HepG2 (cell line): ENCODE measurements at regions not wholly inside any gene's neighbourhood (a gene's known extent, or its start where the extent isn't known, plus 50 kb on each side); places are given as distances from the start of the nearest gene placed in this dataset.
A peak's percentile ranks its signal among the peaks of the same experiment; 100 is the strongest.

ENCODE experiments used
- ATF7 ChIP-seq, 2 experiments: fragments of 450-650 bp in 1 of 2; sonication (generic) in 1 of 2; formaldehyde crosslinking in 1 of 2; IDR thresholded peaks; 2 replicates each; pipeline versions ENCODE4 v1.4.0 to v1.6.1; 2016 to 2020; ENCODE audit warnings: antibody characterized with exemption in 1 of 2, mild to moderate bottlenecking in 1 of 2, missing genetic modification reagents in 1 of 2
- BHLHE40 ChIP-seq: IDR thresholded peaks from 2 replicates; pipeline ENCODE4 v1.6.1; 2011; ENCODE audit warnings: low read length, improper control_type of control experiment
- BRCA1 ChIP-seq: sonication (generic); formaldehyde crosslinking; IDR thresholded peaks from 2 replicates; pipeline ENCODE4 v1.4.0; 2020; ENCODE audit warnings: missing genetic modification reagents
- CENPT ChIP-seq: sonication (generic); formaldehyde crosslinking; IDR thresholded peaks from 2 replicates; pipeline ENCODE4 v1.8.0; 2022; ENCODE audit warnings: low read depth, mild to moderate bottlenecking, moderate library complexity, missing genetic modification reagents
- GATAD1 ChIP-seq: IDR thresholded peaks from 2 replicates; pipeline ENCODE4 v1.6.1; 2016; ENCODE audit warnings: missing genetic modification reagents, missing compliant biosample characterization
- MZF1 ChIP-seq: sonication (generic); formaldehyde crosslinking; IDR thresholded peaks from 2 replicates; pipeline ENCODE4 v1.8.1; 2023; ENCODE audit warnings: mild to moderate bottlenecking, missing genetic modification reagents, borderline replicate concordance
- ZFP90 ChIP-seq: sonication (generic); formaldehyde crosslinking; IDR thresholded peaks from 2 replicates; pipeline ENCODE4 v1.8.0; 2022; ENCODE audit warnings: missing genetic modification reagents, mild to moderate bottlenecking, inconsistent platforms, borderline replicate concordance
- ZNF44 ChIP-seq: sonication (generic); formaldehyde crosslinking; IDR thresholded peaks from 2 replicates; pipeline ENCODE4 v1.5.1; 2020; ENCODE audit warnings: mild to moderate bottlenecking, missing genetic modification reagents
- ZNF577 ChIP-seq: sonication (generic); formaldehyde crosslinking; IDR thresholded peaks from 2 replicates; pipeline ENCODE4 v1.4.0; 2020; ENCODE audit warnings: mild to moderate bottlenecking, low read depth, missing genetic modification reagents, borderline replicate concordance
- ZNF703 ChIP-seq: sonication (generic); formaldehyde crosslinking; IDR thresholded peaks from 2 replicates; pipeline ENCODE4 v1.5.1; 2020; ENCODE audit warnings: missing genetic modification reagents, mild to moderate bottlenecking, moderate library complexity, borderline replicate concordance
- ZNF724P ChIP-seq: sonication (generic); formaldehyde crosslinking; IDR thresholded peaks from 2 replicates; pipeline ENCODE4 v1.8.0; 2022; ENCODE audit warnings: missing genetic modification reagents, borderline replicate concordance
- ZNF747 ChIP-seq: sonication (generic); formaldehyde crosslinking; IDR thresholded peaks from 2 replicates; pipeline ENCODE4 v1.8.1; 2023; ENCODE audit warnings: missing genetic modification reagents, mild to moderate bottlenecking, borderline replicate concordance
- TF ChIP-seq, protein P1 (sequence below): sonication (generic); formaldehyde crosslinking; IDR thresholded peaks from 2 replicates; pipeline ENCODE4 v1.5.0; 2020; ENCODE audit warnings: missing genetic modification reagents
- TF ChIP-seq, protein P2 (sequence below): sonication (generic); formaldehyde crosslinking; IDR thresholded peaks from 2 replicates; pipeline ENCODE4 v1.9.0; 2021; ENCODE audit warnings: mild to moderate bottlenecking, missing genetic modification reagents
- TF ChIP-seq, protein P3 (sequence below): sonication (generic); formaldehyde crosslinking; IDR thresholded peaks from 2 replicates; pipeline ENCODE4 v1.9.0; 2021; ENCODE audit warnings: missing genetic modification reagents, borderline replicate concordance
- TF ChIP-seq, protein P4 (sequence below): sonication (generic); formaldehyde crosslinking; conservative IDR thresholded peaks from 2 replicates; pipeline ENCODE4 v1.4.0; 2020; ENCODE audit warnings: missing genetic modification reagents

DNA sequence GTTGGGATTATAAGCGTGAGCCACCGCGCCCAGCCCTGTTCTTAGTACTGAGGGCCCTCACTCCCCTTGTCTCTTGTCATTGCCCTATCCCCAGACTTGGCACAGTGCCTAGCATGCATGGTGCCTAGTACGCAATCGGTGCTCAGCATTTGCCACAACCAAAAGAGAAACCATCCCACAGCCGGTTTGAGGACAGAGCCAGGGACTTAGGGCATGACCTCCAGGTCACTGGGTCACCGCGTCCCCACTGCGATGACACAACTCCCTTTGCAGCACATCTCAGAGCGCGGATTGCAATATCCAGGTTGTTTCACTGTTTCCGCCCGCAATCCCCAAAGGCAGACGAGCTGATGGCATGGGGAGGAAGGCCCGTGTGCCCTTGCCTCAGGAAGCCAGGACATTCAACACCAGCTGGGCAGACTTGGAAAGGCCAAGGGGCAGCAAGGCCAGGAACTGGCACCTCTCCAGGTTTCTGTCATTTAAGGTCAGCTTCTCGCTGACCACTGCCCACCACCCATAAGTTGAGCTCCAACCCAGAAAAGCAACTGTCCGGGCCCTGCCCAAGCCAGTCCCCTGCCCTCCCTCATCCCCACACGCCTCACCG lies 274.5 kb downstream of the MRTFB start (continued):
- TF ChIP-seq, protein P1, sequence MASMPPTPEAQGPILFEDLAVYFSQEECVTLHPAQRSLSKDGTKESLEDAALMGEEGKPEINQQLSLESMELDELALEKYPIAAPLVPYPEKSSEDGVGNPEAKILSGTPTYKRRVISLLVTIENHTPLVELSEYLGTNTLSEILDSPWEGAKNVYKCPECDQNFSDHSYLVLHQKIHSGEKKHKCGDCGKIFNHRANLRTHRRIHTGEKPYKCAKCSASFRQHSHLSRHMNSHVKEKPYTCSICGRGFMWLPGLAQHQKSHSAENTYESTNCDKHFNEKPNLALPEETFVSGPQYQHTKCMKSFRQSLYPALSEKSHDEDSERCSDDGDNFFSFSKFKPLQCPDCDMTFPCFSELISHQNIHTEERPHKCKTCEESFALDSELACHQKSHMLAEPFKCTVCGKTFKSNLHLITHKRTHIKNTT (CRISPR knock-in tag), result no peak
- TF ChIP-seq MZF1 (CRISPR knock-in tag) (no peak), ATF7 (IDR thresholded peaks at IDR 0.05) (0 out of 2 replicates have a peak, but pooled peaks have one; percentile 21), ATF7 (CRISPR knock-in tag; IDR thresholded peaks at IDR 0.05) (0 out of 2 replicates have a peak, but pooled peaks have one; percentile 25), ZNF577 (CRISPR knock-in tag) (no peak), CENPT (CRISPR knock-in tag) (0 out of 2 replicates have a peak, but pooled peaks have one; percentile 45), ZFP90 (CRISPR knock-in tag) (no peak), ZNF724P (no peak), GATAD1 (CRISPR knock-in tag) (no peak), BRCA1 (CRISPR knock-in tag) (no peak), ZNF703 (CRISPR knock-in tag) (no peak), ZNF747 (CRISPR knock-in tag) (no peak), BHLHE40 (peak; percentile 36; the same call in 1 of the 2 replicates), ZNF44 (CRISPR knock-in tag) (peak; percentile 79; the same call in 1 of the 2 replicates)
- TF ChIP-seq, protein P2, sequence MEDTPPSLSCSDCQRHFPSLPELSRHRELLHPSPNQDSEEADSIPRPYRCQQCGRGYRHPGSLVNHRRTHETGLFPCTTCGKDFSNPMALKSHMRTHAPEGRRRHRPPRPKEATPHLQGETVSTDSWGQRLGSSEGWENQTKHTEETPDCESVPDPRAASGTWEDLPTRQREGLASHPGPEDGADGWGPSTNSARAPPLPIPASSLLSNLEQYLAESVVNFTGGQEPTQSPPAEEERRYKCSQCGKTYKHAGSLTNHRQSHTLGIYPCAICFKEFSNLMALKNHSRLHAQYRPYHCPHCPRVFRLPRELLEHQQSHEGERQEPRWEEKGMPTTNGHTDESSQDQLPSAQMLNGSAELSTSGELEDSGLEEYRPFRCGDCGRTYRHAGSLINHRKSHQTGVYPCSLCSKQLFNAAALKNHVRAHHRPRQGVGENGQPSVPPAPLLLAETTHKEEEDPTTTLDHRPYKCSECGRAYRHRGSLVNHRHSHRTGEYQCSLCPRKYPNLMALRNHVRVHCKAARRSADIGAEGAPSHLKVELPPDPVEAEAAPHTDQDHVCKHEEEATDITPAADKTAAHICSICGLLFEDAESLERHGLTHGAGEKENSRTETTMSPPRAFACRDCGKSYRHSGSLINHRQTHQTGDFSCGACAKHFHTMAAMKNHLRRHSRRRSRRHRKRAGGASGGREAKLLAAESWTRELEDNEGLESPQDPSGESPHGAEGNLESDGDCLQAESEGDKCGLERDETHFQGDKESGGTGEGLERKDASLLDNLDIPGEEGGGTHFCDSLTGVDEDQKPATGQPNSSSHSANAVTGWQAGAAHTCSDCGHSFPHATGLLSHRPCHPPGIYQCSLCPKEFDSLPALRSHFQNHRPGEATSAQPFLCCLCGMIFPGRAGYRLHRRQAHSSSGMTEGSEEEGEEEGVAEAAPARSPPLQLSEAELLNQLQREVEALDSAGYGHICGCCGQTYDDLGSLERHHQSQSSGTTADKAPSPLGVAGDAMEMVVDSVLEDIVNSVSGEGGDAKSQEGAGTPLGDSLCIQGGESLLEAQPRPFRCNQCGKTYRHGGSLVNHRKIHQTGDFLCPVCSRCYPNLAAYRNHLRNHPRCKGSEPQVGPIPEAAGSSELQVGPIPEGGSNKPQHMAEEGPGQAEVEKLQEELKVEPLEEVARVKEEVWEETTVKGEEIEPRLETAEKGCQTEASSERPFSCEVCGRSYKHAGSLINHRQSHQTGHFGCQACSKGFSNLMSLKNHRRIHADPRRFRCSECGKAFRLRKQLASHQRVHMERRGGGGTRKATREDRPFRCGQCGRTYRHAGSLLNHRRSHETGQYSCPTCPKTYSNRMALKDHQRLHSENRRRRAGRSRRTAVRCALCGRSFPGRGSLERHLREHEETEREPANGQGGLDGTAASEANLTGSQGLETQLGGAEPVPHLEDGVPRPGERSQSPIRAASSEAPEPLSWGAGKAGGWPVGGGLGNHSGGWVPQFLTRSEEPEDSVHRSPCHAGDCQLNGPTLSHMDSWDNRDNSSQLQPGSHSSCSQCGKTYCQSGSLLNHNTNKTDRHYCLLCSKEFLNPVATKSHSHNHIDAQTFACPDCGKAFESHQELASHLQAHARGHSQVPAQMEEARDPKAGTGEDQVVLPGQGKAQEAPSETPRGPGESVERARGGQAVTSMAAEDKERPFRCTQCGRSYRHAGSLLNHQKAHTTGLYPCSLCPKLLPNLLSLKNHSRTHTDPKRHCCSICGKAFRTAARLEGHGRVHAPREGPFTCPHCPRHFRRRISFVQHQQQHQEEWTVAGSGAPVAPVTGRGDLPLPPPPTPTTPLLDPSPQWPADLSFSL (CRISPR knock-in tag), result no peak
- TF ChIP-seq, protein P3, sequence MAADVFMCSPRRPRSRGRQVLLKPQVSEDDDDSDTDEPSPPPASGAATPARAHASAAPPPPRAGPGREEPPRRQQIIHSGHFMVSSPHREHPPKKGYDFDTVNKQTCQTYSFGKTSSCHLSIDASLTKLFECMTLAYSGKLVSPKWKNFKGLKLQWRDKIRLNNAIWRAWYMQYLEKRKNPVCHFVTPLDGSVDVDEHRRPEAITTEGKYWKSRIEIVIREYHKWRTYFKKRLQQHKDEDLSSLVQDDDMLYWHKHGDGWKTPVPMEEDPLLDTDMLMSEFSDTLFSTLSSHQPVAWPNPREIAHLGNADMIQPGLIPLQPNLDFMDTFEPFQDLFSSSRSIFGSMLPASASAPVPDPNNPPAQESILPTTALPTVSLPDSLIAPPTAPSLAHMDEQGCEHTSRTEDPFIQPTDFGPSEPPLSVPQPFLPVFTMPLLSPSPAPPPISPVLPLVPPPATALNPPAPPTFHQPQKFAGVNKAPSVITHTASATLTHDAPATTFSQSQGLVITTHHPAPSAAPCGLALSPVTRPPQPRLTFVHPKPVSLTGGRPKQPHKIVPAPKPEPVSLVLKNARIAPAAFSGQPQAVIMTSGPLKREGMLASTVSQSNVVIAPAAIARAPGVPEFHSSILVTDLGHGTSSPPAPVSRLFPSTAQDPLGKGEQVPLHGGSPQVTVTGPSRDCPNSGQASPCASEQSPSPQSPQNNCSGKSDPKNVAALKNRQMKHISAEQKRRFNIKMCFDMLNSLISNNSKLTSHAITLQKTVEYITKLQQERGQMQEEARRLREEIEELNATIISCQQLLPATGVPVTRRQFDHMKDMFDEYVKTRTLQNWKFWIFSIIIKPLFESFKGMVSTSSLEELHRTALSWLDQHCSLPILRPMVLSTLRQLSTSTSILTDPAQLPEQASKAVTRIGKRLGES (CRISPR knock-in tag), result no peak
- TF ChIP-seq, protein P4, sequence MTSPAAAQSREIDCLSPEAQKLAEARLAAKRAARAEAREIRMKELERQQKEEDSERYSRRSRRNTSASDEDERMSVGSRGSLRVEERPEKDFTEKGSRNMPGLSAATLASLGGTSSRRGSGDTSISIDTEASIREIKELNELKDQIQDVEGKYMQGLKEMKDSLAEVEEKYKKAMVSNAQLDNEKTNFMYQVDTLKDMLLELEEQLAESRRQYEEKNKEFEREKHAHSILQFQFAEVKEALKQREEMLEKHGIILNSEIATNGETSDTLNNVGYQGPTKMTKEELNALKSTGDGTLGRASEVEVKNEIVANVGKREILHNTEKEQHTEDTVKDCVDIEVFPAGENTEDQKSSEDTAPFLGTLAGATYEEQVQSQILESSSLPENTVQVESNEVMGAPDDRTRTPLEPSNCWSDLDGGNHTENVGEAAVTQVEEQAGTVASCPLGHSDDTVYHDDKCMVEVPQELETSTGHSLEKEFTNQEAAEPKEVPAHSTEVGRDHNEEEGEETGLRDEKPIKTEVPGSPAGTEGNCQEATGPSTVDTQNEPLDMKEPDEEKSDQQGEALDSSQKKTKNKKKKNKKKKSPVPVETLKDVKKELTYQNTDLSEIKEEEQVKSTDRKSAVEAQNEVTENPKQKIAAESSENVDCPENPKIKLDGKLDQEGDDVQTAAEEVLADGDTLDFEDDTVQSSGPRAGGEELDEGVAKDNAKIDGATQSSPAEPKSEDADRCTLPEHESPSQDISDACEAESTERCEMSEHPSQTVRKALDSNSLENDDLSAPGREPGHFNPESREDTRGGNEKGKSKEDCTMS (CRISPR knock-in tag), result no peak
